Subcutaneous abdominal adipose tissue (tissue), 5 donors: ENCODE measurements at regions not wholly inside any gene's neighbourhood (a gene's known extent, or its start where the extent isn't known, plus 50 kb on each side); places are given as distances from the start of the nearest gene placed in this dataset.

Source experiments
- H3K27ac ChIP-seq: one replicate; pipeline ENCODE4 v1.7.0; 2013; ENCODE audit warnings: low read depth, mild to moderate bottlenecking, inconsistent platforms, low read length, moderate library complexity
- H3K27me3 ChIP-seq, 5 donors: one replicate each; pipeline ENCODE4 v1.7.0; 2013; ENCODE audit warnings: low read length in 5 of 5, inconsistent platforms in 1 of 5; ENCODE audit not compliant: control insufficient read depth in 5 of 5, insufficient read depth in 4 of 5
- H3K36me3 ChIP-seq, 5 donors: one replicate each; pipeline ENCODE4 v1.7.0; 2013; ENCODE audit warnings: low read length in 5 of 5; ENCODE audit not compliant: control insufficient read depth in 5 of 5, insufficient read depth in 5 of 5
- H3K4me1 ChIP-seq, 5 donors: one replicate each; pipeline ENCODE4 v1.7.0; 2013; ENCODE audit warnings: low read length in 5 of 5, mild to moderate bottlenecking in 3 of 5, moderate library complexity in 1 of 5; ENCODE audit not compliant: control insufficient read depth in 5 of 5, insufficient read depth in 5 of 5
- H3K4me3 ChIP-seq, 5 donors: one replicate each; pipeline ENCODE4 v1.7.0; 2013; ENCODE audit warnings: low read length in 5 of 5, low read depth in 1 of 5
- H3K9ac ChIP-seq, 5 donors: one replicate each; pipeline ENCODE4 v1.7.0; 2013; ENCODE audit warnings: low read length in 5 of 5, mild to moderate bottlenecking in 4 of 5, moderate library complexity in 3 of 5
- H3K9me3 ChIP-seq, 5 donors: one replicate each; pipeline ENCODE4 v1.7.0; 2013; ENCODE audit warnings: low read length in 5 of 5; ENCODE audit not compliant: control insufficient read depth in 5 of 5
- donor health status: healthy.
- donor health status: healthy.
- donor health status: healthy.
- donor health status: healthy.
- donor health status: healthy.

GRCh38 chr11:23947883-23948282 is 549.0 kb upstream of the LUZP2 start:
- Histone ChIP-seq H3K9ac (no peak overlapping the region), H3K9me3 (no peaks in the 10 kb centered on the region), H3K27me3 (no peaks in the 10 kb centered on the region), H3K36me3 (no peaks in the 10 kb centered on the region), H3K4me3 (no peak overlapping the region), H3K4me1 (peaks cover 0 to 3% (median 0%) of the 10 kb centered on the region in 5 donors), H3K27ac (no peak overlapping the region)

DNA sequence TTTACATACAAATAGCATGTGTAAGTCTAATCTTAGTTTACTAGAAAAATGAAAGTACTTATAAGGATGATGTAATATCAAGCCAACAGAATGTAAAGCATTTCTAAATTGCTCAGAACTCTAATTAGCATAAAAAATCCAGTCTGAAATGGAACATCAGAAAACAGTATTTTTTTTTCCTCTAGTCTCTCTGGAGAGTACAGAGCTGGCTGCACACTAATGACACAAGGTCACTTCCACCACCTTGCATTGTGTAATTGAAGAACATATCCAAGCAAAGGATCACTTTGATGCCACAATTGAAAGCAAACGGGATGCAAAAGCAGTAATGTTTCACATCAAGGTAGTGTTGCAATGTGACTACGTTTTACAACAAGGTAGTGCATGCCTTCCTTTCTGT is 548.0 kb upstream of the LUZP2 start:
- Histone ChIP-seq H3K36me3 (no peaks in the 10 kb centered on the region), H3K9me3 (no peaks in the 10 kb centered on the region), H3K4me1 (peaks cover 0 to 3% (median 0%) of the 10 kb centered on the region in 5 donors), H3K27ac (no peak overlapping the region), H3K4me3 (no peak overlapping the region), H3K9ac (no peak overlapping the region), H3K27me3 (no peaks in the 10 kb centered on the region)

- Histone ChIP-seq H3K9ac (no peak overlapping the region), H3K36me3 (no peaks in the 10 kb centered on the region), H3K4me3 (no peak overlapping the region), H3K4me1 (no peaks in the 10 kb centered on the region), H3K27me3 (no peaks in the 10 kb centered on the region), H3K27ac (no peak overlapping the region), H3K9me3 (no peaks in the 10 kb centered on the region)
Observed at GRCh38 chr11:23953951-23954710, 542.7 kb upstream of the LUZP2 start.

DNA sequence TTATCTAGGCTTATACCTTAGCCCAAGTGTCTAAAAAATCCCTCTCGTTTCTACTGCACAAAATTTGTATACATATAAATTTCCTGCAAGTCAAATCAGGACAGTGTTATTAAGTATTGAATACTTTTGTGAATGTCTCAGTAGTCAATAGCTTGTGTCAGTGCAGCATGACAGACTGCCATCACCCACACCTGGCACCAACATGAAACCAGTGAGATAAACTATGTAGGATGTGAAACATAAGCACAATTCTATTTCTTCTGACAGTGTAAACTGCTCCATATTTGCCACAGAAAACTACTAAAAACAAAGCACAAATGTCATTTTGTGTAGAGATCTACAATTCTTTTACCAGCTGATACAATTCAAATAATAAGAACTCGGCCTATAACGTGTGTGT is 542.1 kb upstream of the LUZP2 start:
- H3K9ac ChIP-seq: no peak overlapping the region
- no peaks in the 10 kb centered on the region for H3K9me3 ChIP-seq
- H3K27me3 ChIP-seq: no peaks in the 10 kb centered on the region
- H3K27ac ChIP-seq: no peak overlapping the region
- no peaks in the 10 kb centered on the region for H3K4me1 ChIP-seq
- H3K36me3 ChIP-seq: no peaks in the 10 kb centered on the region
- no peak overlapping the region for H3K4me3 ChIP-seq

- H3K4me1 ChIP-seq: no peaks in the 10 kb centered on the region
- H3K27ac ChIP-seq: no peak overlapping the region
- no peaks in the 10 kb centered on the region for H3K27me3 ChIP-seq
- no peak overlapping the region for H3K4me3 ChIP-seq
- no peak overlapping the region for H3K9ac ChIP-seq
- no peaks in the 10 kb centered on the region for H3K9me3 ChIP-seq
- H3K36me3 ChIP-seq: no peaks in the 10 kb centered on the region
Observed at GRCh38 chr11:23956586-23956985, 540.3 kb upstream of the LUZP2 start.

GRCh38 chr11:23957314-23957713 is 539.5 kb upstream of the LUZP2 start:
- Histone ChIP-seq H3K9ac (no peak overlapping the region), H3K4me3 (no peak overlapping the region), H3K9me3 (no peaks in the 10 kb centered on the region), H3K27ac (no peak overlapping the region), H3K27me3 (no peaks in the 10 kb centered on the region), H3K36me3 (no peaks in the 10 kb centered on the region), H3K4me1 (no peaks in the 10 kb centered on the region)

- Histone ChIP-seq H3K4me1 (no peaks in the 10 kb centered on the region), H3K9me3 (no peaks in the 10 kb centered on the region), H3K9ac (no peak overlapping the region), H3K4me3 (no peak overlapping the region), H3K27me3 (no peaks in the 10 kb centered on the region), H3K36me3 (no peaks in the 10 kb centered on the region), H3K27ac (no peak overlapping the region)
Observed at GRCh38 chr11:23959462-23959861, 537.4 kb upstream of the LUZP2 start.

DNA sequence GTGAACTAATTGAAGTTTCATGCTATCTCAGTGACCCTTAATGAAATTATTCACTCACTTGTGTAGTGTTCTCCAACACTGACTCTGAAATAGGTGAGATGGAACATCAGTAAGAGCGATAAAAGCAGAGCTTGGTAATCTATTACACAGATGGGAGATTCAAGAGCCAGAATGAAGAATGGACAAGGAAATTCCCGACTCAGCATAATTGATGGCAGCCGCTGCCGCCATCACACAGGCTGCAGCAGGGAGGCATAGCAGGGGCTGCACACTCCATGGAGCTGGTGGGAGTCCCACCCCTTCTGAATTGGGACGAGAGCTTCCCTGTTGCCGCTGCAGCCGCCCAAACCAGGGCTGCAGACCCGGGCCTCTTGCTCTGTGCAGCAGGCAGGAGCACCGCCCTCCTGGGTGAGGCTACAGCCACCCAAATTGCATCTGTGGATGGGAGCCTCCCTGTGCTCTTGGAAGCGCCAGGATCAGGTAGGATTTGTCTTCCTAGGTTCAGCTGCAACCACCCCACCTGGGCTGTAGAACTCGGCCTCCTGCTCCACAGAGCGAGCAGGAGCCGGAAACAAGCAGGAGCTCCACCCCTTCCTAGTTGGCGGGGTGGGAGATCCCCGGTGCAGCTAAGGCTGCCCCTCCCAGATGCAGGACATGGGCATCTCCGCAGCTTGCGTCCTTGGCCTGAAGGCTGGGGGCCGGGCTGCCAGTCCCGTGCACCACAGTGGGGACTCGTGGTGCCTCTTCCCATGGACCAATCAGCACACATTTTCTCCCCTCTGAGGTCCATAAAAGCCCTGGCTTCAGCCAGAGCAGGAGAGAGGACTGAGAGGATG is 535.1 kb upstream of the LUZP2 start:
- Histone ChIP-seq H3K27ac (no peak overlapping the region), H3K4me1 (no peaks in the 10 kb centered on the region), H3K9ac (no peak overlapping the region), H3K36me3 (no peaks in the 10 kb centered on the region), H3K4me3 (no peak overlapping the region), H3K9me3 (no peaks in the 10 kb centered on the region), H3K27me3 (no peaks in the 10 kb centered on the region)

GRCh38 chr11:23973244-23973643 is 523.6 kb upstream of the LUZP2 start:
- H3K4me3 ChIP-seq: no peak overlapping the region
- H3K36me3 ChIP-seq: no peaks in the 10 kb centered on the region
- no peaks in the 10 kb centered on the region for H3K4me1 ChIP-seq
- no peak overlapping the region for H3K9ac ChIP-seq
- no peaks in the 10 kb centered on the region for H3K27me3 ChIP-seq
- H3K27ac ChIP-seq: no peak overlapping the region
- no peaks in the 10 kb centered on the region for H3K9me3 ChIP-seq

GRCh38 chr11:23974051-23974450 is 522.8 kb upstream of the LUZP2 start:
- Histone ChIP-seq H3K4me1 (no peaks in the 10 kb centered on the region), H3K27me3 (no peaks in the 10 kb centered on the region), H3K9me3 (no peaks in the 10 kb centered on the region)

More at GRCh38 chr11:23974051-23974450, 522.8 kb upstream of the LUZP2 start:
- Histone ChIP-seq H3K4me3 (no peak overlapping the region), H3K27ac (no peak overlapping the region), H3K36me3 (no peaks in the 10 kb centered on the region), H3K9ac (no peak overlapping the region)
